ENCODE measurements at regions not wholly inside any gene's neighbourhood (a gene's known extent, or its start where the extent isn't known, plus 50 kb on each side); places are given as distances from the start of the nearest gene placed in this dataset.

DNA sequence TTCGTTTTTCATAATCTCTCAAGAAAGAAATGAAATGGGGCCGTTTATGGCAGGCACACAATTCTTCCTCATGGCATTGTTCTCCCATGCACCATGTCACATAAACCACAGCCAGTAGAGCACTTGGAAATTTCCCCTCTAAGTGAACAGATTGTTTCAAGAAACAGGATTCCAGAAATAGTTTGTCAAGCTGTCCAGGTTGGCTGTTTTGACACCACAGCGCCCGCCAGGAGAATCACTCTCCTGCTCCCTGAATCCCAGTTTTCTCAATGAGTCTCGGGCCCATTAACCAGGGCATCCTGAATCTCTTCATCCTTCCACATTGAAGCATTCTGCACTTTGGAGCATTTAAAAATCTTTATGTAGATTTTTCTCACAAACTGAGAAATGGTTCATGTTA is 172.2 kb upstream of the NEBL start (continued):
- TF ChIP-seq NKRF (conservative IDR thresholded peaks at IDR 0.05) (no peak), HDGF (IDR thresholded peaks at IDR 0.05) (no peak), NR2C2 (IDR thresholded peaks at IDR 0.05; ENCODE audit: borderline replicate concordance, control insufficient read depth, insufficient read length, low read depth) (no peak), HDAC2 (IDR thresholded peaks at IDR 0.05) (no peak), RAD21 (IDR thresholded peaks at IDR 0.05; ENCODE audit: insufficient read depth, low read depth, low read length) (no peak), CHD1 (IDR thresholded peaks at IDR 0.05; ENCODE audit: low read depth, low read length) (no peak)

GRCh38 chr10:21068026-21068656 is 171.0 kb upstream of the NEBL start:
- no peaks in the 10 kb centered on the region for H3K9me3 ChIP-seq (replicated peaks; ENCODE audit: control insufficient read depth, insufficient read depth, low read length)
- H3K4me2 ChIP-seq (ENCODE audit: control insufficient read depth, insufficient read depth), result no peak overlapping the region
- 2% methylated on average over 3 of the region's 3 CpGs for WGBS (ENCODE audit: insufficient coverage, insufficient replicate concordance, low lambda C conversion rate, missing lambda C conversion rate)
- RAD21 ChIA-PET (ENCODE audit: unreplicated experiment), result no interaction called here
- CTCF ChIA-PET, result interaction anchor here (2.4 kb wide), 1 partner anchor 11 kb away, joined by 8 read pairs; no protein-coding TSS in a partner anchor
- TF ChIP-seq GABPA (IDR thresholded peaks at IDR 0.05; ENCODE audit: low read depth) (no peak), NFXL1 (IDR thresholded peaks at IDR 0.05; ENCODE audit: borderline replicate concordance) (no peak), RB1 (IDR thresholded peaks at IDR 0.05; ENCODE audit: borderline replicate concordance) (no peak), BACH1 (IDR thresholded peaks at IDR 0.05; ENCODE audit: borderline replicate concordance) (no peak), ZNF622 (IDR thresholded peaks at IDR 0.05) (no peak), ATF2 (IDR thresholded peaks at IDR 0.05; ENCODE audit: low read length) (no peak), NKRF (conservative IDR thresholded peaks at IDR 0.05) (no peak), ZNF384 (IDR thresholded peaks at IDR 0.05; ENCODE audit: borderline replicate concordance, low read depth, low read length) (no peak)
- TF ChIP-seq, protein P1, sequence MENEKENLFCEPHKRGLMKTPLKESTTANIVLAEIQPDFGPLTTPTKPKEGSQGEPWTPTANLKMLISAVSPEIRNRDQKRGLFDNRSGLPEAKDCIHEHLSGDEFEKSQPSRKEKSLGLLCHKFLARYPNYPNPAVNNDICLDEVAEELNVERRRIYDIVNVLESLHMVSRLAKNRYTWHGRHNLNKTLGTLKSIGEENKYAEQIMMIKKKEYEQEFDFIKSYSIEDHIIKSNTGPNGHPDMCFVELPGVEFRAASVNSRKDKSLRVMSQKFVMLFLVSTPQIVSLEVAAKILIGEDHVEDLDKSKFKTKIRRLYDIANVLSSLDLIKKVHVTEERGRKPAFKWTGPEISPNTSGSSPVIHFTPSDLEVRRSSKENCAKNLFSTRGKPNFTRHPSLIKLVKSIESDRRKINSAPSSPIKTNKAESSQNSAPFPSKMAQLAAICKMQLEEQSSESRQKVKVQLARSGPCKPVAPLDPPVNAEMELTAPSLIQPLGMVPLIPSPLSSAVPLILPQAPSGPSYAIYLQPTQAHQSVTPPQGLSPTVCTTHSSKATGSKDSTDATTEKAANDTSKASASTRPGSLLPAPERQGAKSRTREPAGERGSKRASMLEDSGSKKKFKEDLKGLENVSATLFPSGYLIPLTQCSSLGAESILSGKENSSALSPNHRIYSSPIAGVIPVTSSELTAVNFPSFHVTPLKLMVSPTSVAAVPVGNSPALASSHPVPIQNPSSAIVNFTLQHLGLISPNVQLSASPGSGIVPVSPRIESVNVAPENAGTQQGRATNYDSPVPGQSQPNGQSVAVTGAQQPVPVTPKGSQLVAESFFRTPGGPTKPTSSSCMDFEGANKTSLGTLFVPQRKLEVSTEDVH (IDR thresholded peaks at IDR 0.05; ENCODE audit: low read depth, partially characterized antibody), result no peak
- no peaks in the 10 kb centered on the region for H3K27me3 ChIP-seq (replicated peaks in 1 of 2; ENCODE audit: control insufficient read depth in 2 of 2, insufficient read depth in 2 of 2, low read length in 1 of 2)
- H3K4me1 ChIP-seq (ENCODE audit: control insufficient read depth, insufficient read depth, low read length), result no peaks in the 10 kb centered on the region
- POLR2A ChIA-PET, result no interaction called here
- ATAC-seq, result no peak
- intact Hi-C loops (cut with micrococcal nuclease; ENCODE audit: unreplicated experiment) (no loop called here), in situ Hi-C loops (cut with MboI) (no loop called here)
- no peak for DNase-seq (ENCODE audit: low read depth, low spot score)
- SMC1A ChIA-PET (ENCODE audit: uncharacterized antibody, unreplicated experiment), result no interaction called here
- H3K4me3 ChIP-seq, result no peak overlapping the region
- H2AFZ ChIP-seq (ENCODE audit: control insufficient read depth, low read depth, low read length), result no peak overlapping the region
- no peaks in the 10 kb centered on the region for H3K36me3 ChIP-seq (ENCODE audit: control insufficient read depth in 2 of 2, insufficient read depth in 2 of 2, low read length in 1 of 2)
- H4K20me1 ChIP-seq (ENCODE audit: control insufficient read depth, insufficient read depth), result no peaks in the 10 kb centered on the region
- H3K27ac ChIP-seq (ENCODE audit: control insufficient read depth, insufficient read depth), result no peak overlapping the region
- BruUV-seq (replicated peaks), result no TSS peak
- H3K79me2 ChIP-seq (ENCODE audit: control insufficient read depth, insufficient read depth, low read length), result no peaks in the 10 kb centered on the region
- no peak overlapping the region for H3K9ac ChIP-seq (ENCODE audit: control insufficient read depth, insufficient read depth, low read length)
- no peak for FAIRE-seq
